SK-N-SH (cell line): ENCODE measurements at regions not wholly inside any gene's neighbourhood (a gene's known extent, or its start where the extent isn't known, plus 50 kb on each side); places are given as distances from the start of the nearest gene placed in this dataset.

Source experiments
- CTCF ChIA-PET: fragments of 300-600, 350-600 bp; formaldehyde crosslinking; extraction: SDS; loops from one replicate; lab custom pipeline; 2021; lab: Yijun Ruan, JAX
- POLR2A ChIA-PET: fragments of 350-600 bp; sonication (Branson Sonifier 250); formaldehyde crosslinking; extraction: SDS; loops from one replicate; lab custom pipeline; 2020; ENCODE audit warnings: antibody characterized with exemption, inconsistent platforms; lab: Yijun Ruan, JAX
- DNase-seq: peaks from one replicate; pipeline ENCODE4 v3.0.0; 2012
- H2AFZ ChIP-seq: fragments of 200-600 bp; sonication (generic); 2 replicates; pipeline ENCODE4 v1.8.1; 2016; ENCODE audit warnings: antibody characterized with exemption, mild to moderate bottlenecking, low read depth
- H3F3A ChIP-seq: fragments of 200-600 bp; sonication (generic); replicated peaks from 2 replicates; pipeline ENCODE3; 2016; ENCODE audit warnings: antibody characterized with exemption, mild to moderate bottlenecking; ENCODE audit not compliant: insufficient read depth
- H3K27ac ChIP-seq, 2 experiments: fragments of 200-500 bp in 1 of 2; fragments of 200-600 bp in 1 of 2; sonication (Bioruptor generic) in 1 of 2; sonication (generic), shearing (Covaris generic) in 1 of 2; 2 replicates each; pipeline versions ENCODE4 v1.5.1 to v1.6.1; 2014 to 2016; ENCODE audit warnings: low read depth in 2 of 2, inconsistent platforms in 1 of 2, low read length in 1 of 2, mild to moderate bottlenecking in 1 of 2, mixed read lengths in 1 of 2
- H3K27me3 ChIP-seq: fragments of 200-600 bp; sonication (generic), shearing (Covaris generic); 2 replicates; pipeline ENCODE4 v1.6.1; 2016; ENCODE audit warnings: mixed run types; ENCODE audit not compliant: insufficient read depth
- H3K36me3 ChIP-seq, 2 experiments: fragments of 200-500 bp in 1 of 2; fragments of 200-600 bp in 1 of 2; sonication (Bioruptor generic) in 1 of 2; sonication (generic) in 1 of 2; replicated peaks in 1 of 2; 2 replicates each; pipeline versions ENCODE3 to v1.5.1; 2014 to 2016; ENCODE audit warnings: low read length in 1 of 2, mild to moderate bottlenecking in 1 of 2; ENCODE audit not compliant: insufficient read depth in 2 of 2, control insufficient read depth in 1 of 2
- H3K4me1 ChIP-seq, 2 experiments: fragments of 200-500 bp in 1 of 2; fragments of 200-600 bp in 1 of 2; sonication (Bioruptor generic) in 1 of 2; sonication (generic), shearing (Covaris generic) in 1 of 2; 2 replicates each; pipeline versions ENCODE4 v1.5.1 to v1.6.1; 2014 to 2016; ENCODE audit warnings: low read depth in 1 of 2, low read length in 1 of 2, mixed run types in 1 of 2; ENCODE audit not compliant: insufficient read depth in 2 of 2, control insufficient read depth in 1 of 2
- H3K4me2 ChIP-seq: fragments of 200-600 bp; sonication (generic), shearing (Covaris generic); 2 replicates; pipeline ENCODE4 v1.6.1; 2017; ENCODE audit warnings: mixed run types
- H3K4me3 ChIP-seq, 2 experiments: fragments of 200-500 bp in 1 of 2; fragments of 200-600 bp in 1 of 2; sonication (Bioruptor generic) in 1 of 2; sonication (generic), shearing (Covaris generic) in 1 of 2; 2 replicates each; pipeline versions ENCODE4 v1.5.1 to v1.8.1; 2014 to 2016; ENCODE audit warnings: low read depth in 2 of 2, inconsistent platforms in 1 of 2, low read length in 1 of 2, mild to moderate bottlenecking in 1 of 2, mixed read lengths in 1 of 2, moderate library complexity in 1 of 2
- H3K79me2 ChIP-seq: fragments of 200-600 bp; sonication (generic); 2 replicates; pipeline ENCODE4 v1.8.1; 2017; ENCODE audit warnings: mild to moderate bottlenecking; ENCODE audit not compliant: insufficient read depth
- H3K9ac ChIP-seq: fragments of 200-600 bp; sonication (generic); 2 replicates; pipeline ENCODE4 v1.6.1; 2017; ENCODE audit warnings: mixed run types
- H3K9me2 ChIP-seq: fragments of 200-600 bp; sonication (generic); 2 replicates; pipeline ENCODE4 v1.6.1; 2017; ENCODE audit warnings: mixed run types
- H3K9me3 ChIP-seq: fragments of 200-600 bp; sonication (generic); 2 replicates; pipeline ENCODE4 v1.6.1; 2017; ENCODE audit warnings: mixed run types, mild to moderate bottlenecking, moderate library complexity
- H4K20me1 ChIP-seq: fragments of 200-600 bp; sonication (generic); 2 replicates; pipeline ENCODE4 v1.6.1; 2017; ENCODE audit warnings: mild to moderate bottlenecking, mixed run types; ENCODE audit not compliant: insufficient read depth
- CHD2 ChIP-seq: fragments of 150-350 bp; IDR thresholded peaks from 2 replicates; pipeline ENCODE4 v1.6.1; 2018; ENCODE audit warnings: low read length; ENCODE audit not compliant: partially characterized antibody
- EP300 ChIP-seq, 2 experiments: IDR thresholded peaks; 2 replicates each; pipeline versions ENCODE4 v1.4.0 to v1.6.1; 2012; ENCODE audit warnings: borderline replicate concordance in 1 of 2, low read depth in 1 of 2, low read length in 1 of 2
- FOSL2 ChIP-seq: IDR thresholded peaks from 2 replicates; pipeline ENCODE4 v1.4.0; 2012; ENCODE audit warnings: low read depth, mild to moderate bottlenecking, moderate library complexity, borderline replicate concordance
- FOXJ3 ChIP-seq: sonication (generic); formaldehyde crosslinking; IDR thresholded peaks from 2 replicates; pipeline ENCODE4 v1.5.1; 2020; ENCODE audit warnings: mild to moderate bottlenecking, missing genetic modification reagents
- FOXM1 ChIP-seq: IDR thresholded peaks from 2 replicates; pipeline ENCODE4 v1.4.0; 2012; ENCODE audit warnings: low read depth, mild to moderate bottlenecking
- GABPA ChIP-seq: IDR thresholded peaks from 2 replicates; pipeline ENCODE4 v1.4.0; 2012; ENCODE audit warnings: low read depth, mild to moderate bottlenecking
- JUND ChIP-seq: IDR thresholded peaks from 2 replicates; pipeline ENCODE4 v1.4.0; 2012
- MXI1 ChIP-seq: IDR thresholded peaks from 2 replicates; pipeline ENCODE4 v1.6.1; 2012; ENCODE audit warnings: mild to moderate bottlenecking, low read depth, low read length, improper control_type of control experiment
- NFIC ChIP-seq: IDR thresholded peaks from 2 replicates; pipeline ENCODE4 v1.4.0; 2012; ENCODE audit warnings: borderline replicate concordance
- NRF1 ChIP-seq: IDR thresholded peaks from 2 replicates; pipeline ENCODE4 v1.6.1; 2012; ENCODE audit warnings: low read depth, mild to moderate bottlenecking, low read length
- RAD21 ChIP-seq: IDR thresholded peaks from 2 replicates; pipeline ENCODE4 v1.6.1; 2012; ENCODE audit warnings: mild to moderate bottlenecking, low read length
- RCOR1 ChIP-seq: fragments of 150-350 bp; IDR thresholded peaks from 2 replicates; pipeline ENCODE4 v1.6.1; 2017; ENCODE audit warnings: antibody characterized with exemption, low read length
- RFX5 ChIP-seq: IDR thresholded peaks from 2 replicates; pipeline ENCODE4 v1.6.1; 2012; ENCODE audit warnings: mild to moderate bottlenecking, improper control_type of control experiment, low read length
- SMC3 ChIP-seq: IDR thresholded peaks from 2 replicates; pipeline ENCODE4 v1.6.1; 2012; ENCODE audit warnings: low read depth, low read length, improper control_type of control experiment
- TAF1 ChIP-seq: IDR thresholded peaks from 2 replicates; pipeline ENCODE4 v1.6.1; 2012; ENCODE audit warnings: low read depth, mild to moderate bottlenecking, low read length, moderate library complexity, borderline replicate concordance
- TCF12 ChIP-seq: IDR thresholded peaks from 2 replicates; pipeline ENCODE4 v1.4.0; 2012
- WGBS: methylation state at CpG from one replicate; pipeline ENCODE4 v1.1.6; 2017; ENCODE audit warnings: low lambda C conversion rate; 5-methylcytosine and 5-hydroxymethylcytosine counted together
- TF ChIP-seq, protein P1 (sequence below): IDR thresholded peaks from 2 replicates; pipeline ENCODE4 v1.4.0; 2012; ENCODE audit warnings: low read depth
- TF ChIP-seq, protein P2 (sequence below): IDR thresholded peaks from 2 replicates; pipeline ENCODE4 v1.4.0; 2012; ENCODE audit warnings: low read depth, borderline replicate concordance
- TF ChIP-seq, protein P3 (sequence below): IDR thresholded peaks from 2 replicates; pipeline ENCODE4; 2012

DNA sequence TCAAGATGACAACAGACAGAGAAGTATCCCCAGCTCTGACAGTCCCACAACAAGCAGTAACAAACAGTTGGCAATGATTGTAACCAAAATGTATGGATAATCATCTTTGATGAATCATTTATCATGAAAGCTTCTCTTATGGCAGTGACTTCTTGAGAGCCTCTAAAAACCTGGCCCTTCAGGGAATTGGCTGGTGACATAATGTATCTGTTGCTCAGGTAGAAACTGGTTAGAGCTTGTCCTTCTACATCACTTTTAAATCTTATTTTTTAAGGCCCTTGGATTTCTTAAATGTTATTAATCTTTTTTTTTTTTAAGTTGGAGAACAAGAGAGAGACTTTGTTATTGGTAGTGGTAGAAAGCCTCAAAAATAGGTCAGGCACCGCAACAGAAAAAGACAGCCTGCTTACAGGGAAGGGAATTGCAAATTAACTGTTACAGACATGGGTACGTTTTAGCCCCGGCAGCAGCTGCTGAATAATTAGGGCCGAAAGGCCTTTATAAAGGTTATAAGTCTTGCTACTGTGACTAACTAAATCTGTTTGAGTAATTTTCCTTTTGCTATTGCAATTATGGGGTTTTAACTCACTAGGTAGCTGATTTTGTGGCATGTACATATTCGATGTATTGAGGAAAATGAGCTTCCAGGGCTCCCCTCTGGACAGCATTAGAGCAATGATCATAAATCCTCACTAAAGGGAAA, 207.7 kb upstream of the LRRC4C start:
- no peaks in the 10 kb centered on the region for H4K20me1 ChIP-seq
- no peaks in the 10 kb centered on the region for H3K9me3 ChIP-seq
- H2AFZ ChIP-seq, result no peak overlapping the region
- no peak for DNase-seq
- no peak overlapping the region for H3K4me2 ChIP-seq
- CTCF ChIA-PET, result interaction anchor here (0.6 to 1.0 kb wide), 2 partner anchors 38 to 858 kb away, joined by 3 read pairs; no protein-coding TSS in a partner anchor
- H3K79me2 ChIP-seq, result no peaks in the 10 kb centered on the region
- TF ChIP-seq GABPA, result no peak
- no peak for TF ChIP-seq NFIC
- TF ChIP-seq TCF12, result no peak
- no peak for TF ChIP-seq RAD21
- TF ChIP-seq JUND, result no peak
- no peak for TF ChIP-seq FOSL2
- TF ChIP-seq, protein P1, sequence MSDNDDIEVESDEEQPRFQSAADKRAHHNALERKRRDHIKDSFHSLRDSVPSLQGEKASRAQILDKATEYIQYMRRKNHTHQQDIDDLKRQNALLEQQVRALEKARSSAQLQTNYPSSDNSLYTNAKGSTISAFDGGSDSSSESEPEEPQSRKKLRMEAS, result no peak
- no peak for TF ChIP-seq NRF1
- TF ChIP-seq, protein P2, sequence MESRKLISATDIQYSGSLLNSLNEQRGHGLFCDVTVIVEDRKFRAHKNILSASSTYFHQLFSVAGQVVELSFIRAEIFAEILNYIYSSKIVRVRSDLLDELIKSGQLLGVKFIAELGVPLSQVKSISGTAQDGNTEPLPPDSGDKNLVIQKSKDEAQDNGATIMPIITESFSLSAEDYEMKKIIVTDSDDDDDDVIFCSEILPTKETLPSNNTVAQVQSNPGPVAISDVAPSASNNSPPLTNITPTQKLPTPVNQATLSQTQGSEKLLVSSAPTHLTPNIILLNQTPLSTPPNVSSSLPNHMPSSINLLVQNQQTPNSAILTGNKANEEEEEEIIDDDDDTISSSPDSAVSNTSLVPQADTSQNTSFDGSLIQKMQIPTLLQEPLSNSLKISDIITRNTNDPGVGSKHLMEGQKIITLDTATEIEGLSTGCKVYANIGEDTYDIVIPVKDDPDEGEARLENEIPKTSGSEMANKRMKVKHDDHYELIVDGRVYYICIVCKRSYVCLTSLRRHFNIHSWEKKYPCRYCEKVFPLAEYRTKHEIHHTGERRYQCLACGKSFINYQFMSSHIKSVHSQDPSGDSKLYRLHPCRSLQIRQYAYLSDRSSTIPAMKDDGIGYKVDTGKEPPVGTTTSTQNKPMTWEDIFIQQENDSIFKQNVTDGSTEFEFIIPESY, result no peak
- no peak for TF ChIP-seq MXI1
- TF ChIP-seq CHD2, result no peak
- TF ChIP-seq EP300 (IDR thresholded peaks at IDR 0.05; ENCODE audit: borderline replicate concordance in 1 of 2, low read depth in 1 of 2, low read length in 1 of 2), result no peak
- TF ChIP-seq FOXM1, result no peak
- TF ChIP-seq FOXJ3, result no peak
- WGBS, result 47% methylated on average over 5 of the region's 5 CpGs
- POLR2A ChIA-PET, result no interaction called here
- no peaks in the 10 kb centered on the region for H3F3A ChIP-seq
- no peaks in the 10 kb centered on the region for H3K27me3 ChIP-seq
- H3K36me3 ChIP-seq, result no peaks in the 10 kb centered on the region
- peaks cover 0 to 2% of the 10 kb centered on the region in 2 experiments; a peak in 2 of 4 replicates for H3K4me1 ChIP-seq
- no peak overlapping the region for H3K9ac ChIP-seq
- H3K9me2 ChIP-seq, result no peaks in the 10 kb centered on the region
- no peak overlapping the region; a peak in 1 of 4 replicates for H3K27ac ChIP-seq
- H3K4me3 ChIP-seq, result no peak overlapping the region

DNA sequence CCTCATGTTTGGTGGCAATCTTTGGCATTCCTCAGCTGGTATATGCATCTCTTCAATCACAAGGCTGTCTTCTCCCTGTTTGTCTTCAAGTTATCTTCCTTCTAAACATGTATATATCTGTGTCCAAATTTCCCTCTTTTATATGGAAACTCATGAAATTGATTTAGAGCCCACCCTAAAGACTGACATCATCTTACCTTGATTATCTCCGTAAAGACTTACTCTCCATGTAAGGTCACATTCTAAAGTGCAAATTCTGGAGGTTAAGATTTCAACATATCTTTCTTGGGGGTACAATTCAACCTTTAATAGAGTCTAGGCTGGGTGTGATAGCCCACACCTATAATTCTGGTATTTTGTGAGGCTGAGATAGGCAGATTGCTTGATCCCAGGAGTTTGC, 215.8 kb upstream of the LRRC4C start:
- no peak overlapping the region for H3K4me2 ChIP-seq
- no peaks in the 10 kb centered on the region for H4K20me1 ChIP-seq
- ChIA-PET CTCF (no interaction called here), POLR2A (no interaction called here)
- no peaks in the 10 kb centered on the region for H3K9me2 ChIP-seq
- H3K4me3 ChIP-seq, result no peak overlapping the region
- H3K9me3 ChIP-seq, result no peaks in the 10 kb centered on the region
- TF ChIP-seq SMC3, result no peak
- no peak for TF ChIP-seq RAD21
- TF ChIP-seq NRF1, result no peak
- TF ChIP-seq, protein P3, sequence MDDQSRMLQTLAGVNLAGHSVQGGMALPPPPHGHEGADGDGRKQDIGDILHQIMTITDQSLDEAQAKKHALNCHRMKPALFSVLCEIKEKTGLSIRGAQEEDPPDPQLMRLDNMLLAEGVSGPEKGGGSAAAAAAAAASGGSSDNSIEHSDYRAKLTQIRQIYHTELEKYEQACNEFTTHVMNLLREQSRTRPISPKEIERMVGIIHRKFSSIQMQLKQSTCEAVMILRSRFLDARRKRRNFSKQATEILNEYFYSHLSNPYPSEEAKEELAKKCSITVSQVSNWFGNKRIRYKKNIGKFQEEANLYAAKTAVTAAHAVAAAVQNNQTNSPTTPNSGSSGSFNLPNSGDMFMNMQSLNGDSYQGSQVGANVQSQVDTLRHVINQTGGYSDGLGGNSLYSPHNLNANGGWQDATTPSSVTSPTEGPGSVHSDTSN, result no peak
- TF ChIP-seq EP300 (IDR thresholded peaks at IDR 0.05; ENCODE audit: borderline replicate concordance in 1 of 2, low read depth in 1 of 2, low read length in 1 of 2), result no peak
- no peak for TF ChIP-seq RFX5
- no peak for TF ChIP-seq RCOR1
- no peak for TF ChIP-seq CHD2
- TF ChIP-seq TAF1, result no peak
- 57% methylated on average over 1 of the region's 1 CpG for WGBS
- no peaks in the 10 kb centered on the region for H3K27me3 ChIP-seq
- no peak overlapping the region for H3K9ac ChIP-seq
- H3K27ac ChIP-seq, result no peak overlapping the region
- no peaks in the 10 kb centered on the region for H3K4me1 ChIP-seq
- H3K79me2 ChIP-seq, result no peaks in the 10 kb centered on the region
- no peak overlapping the region for H2AFZ ChIP-seq
- DNase-seq, result no peak
- H3K36me3 ChIP-seq, result no peaks in the 10 kb centered on the region
- H3F3A ChIP-seq, result no peaks in the 10 kb centered on the region
